SK-MEL-5 (cell line): ENCODE measurements at regions not wholly inside any gene's neighbourhood (a gene's known extent, or its start where the extent isn't known, plus 50 kb on each side); places are given as distances from the start of the nearest gene placed in this dataset.

ENCODE experiments used
- DNase-seq: peaks from one replicate; pipeline ENCODE4 v3.0.0-alpha.2; 2016; ENCODE audit warnings: low read depth, low spot score
- in situ Hi-C: cut with HindIII; loops from 2 replicates; pipeline ENCODE4 v1.10.0; 2016; ENCODE audit warnings: low sequenced_read_pairs, high pct_unique_total_duplicates, low pct_unique_long_range_greater_than_20kb

DNA sequence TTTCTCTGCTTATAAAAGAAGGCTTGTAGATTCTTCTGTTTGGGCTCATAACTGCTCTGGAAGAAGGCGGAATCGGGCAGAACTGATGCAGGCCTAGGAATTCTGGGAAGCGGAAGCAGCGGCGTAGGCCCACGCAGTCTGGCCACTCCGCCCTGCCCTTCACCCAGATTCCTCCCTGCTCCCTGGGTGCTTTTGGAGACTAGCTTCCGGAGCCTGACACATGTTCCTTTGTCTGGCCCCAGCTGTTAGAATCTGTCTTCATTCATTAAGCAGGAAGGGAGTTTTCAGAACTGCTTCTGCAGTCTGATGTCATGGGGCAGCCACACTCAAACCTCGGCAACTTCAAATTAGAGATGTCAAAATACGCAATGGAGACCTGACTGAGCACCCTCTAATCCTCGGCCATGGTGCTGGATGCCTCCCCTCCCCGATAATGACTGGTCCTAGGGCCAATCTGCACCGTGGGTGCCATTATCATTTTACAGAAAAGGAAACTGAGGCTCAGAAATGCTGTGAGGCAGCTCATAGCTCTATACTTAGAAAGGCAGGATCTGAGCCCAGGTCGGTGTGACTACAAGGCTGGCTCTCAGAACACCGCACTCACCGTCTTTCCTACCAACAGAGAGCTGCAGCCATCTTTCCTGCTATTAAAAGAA lies 275.7 kb downstream of the MYCN start:
- in situ Hi-C loops, result no loop called here
- peak; percentile 39 for DNase-seq

GRCh38 chr2:16214861-16215260 lies 274.5 kb downstream of the MYCN start:
- in situ Hi-C loops, result no loop called here

GRCh38 chr2:16214391-16214790 lies 274.0 kb downstream of the MYCN start:
- DNase-seq, result no peak
- in situ Hi-C loops, result no loop called here

More at GRCh38 chr2:16214861-16215260, 274.5 kb downstream of the MYCN start:
- no peak for DNase-seq

DNA sequence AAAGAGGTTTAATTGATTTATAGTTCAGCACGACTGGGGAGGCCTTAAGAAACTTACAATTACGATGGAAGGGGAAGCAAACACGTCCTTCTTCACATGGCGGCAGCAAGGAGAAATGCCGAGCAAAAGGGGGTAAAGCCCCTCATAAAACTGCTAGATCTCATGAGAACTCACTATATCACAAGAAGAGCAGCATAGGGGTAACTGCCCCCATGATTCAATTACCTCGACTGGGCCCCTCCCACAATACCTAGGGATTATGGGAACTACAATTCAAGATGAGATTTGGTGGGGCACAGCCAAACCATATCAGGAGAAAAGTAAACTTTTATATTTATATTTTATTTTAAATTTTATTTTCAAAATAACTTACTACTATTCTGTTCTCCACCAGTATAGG lies 272.0 kb downstream of the MYCN start:
- in situ Hi-C loops, result no loop called here
- no peak for DNase-seq

- in situ Hi-C loops, result no loop called here
These were observed 271.0 kb downstream of the MYCN start for GRCh38 chr2:16211341-16211740.

GRCh38 chr2:16210841-16211240 lies 270.5 kb downstream of the MYCN start:
- in situ Hi-C loops, result no loop called here
- no peak for DNase-seq

More at GRCh38 chr2:16211341-16211740, 271.0 kb downstream of the MYCN start:
- no peak for DNase-seq

DNA sequence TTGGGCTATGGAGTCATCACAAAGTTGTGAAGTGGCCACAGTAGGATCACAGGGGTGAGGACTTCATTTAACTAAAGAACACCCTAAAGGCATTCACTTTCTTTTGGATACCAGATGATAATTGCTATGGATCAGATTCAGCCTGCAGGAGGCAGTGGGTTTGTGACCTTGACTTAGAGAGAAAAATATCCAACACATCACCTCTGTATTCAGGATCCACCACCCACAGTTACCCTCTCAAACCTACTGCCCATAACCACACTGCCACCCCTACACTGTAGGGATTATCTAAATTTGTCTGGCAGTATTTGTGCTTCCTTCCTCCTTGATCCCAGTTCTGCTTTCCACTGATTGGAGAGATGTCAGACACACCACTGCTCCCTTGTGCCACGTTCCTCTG lies 269.4 kb downstream of the MYCN start:
- in situ Hi-C loops, result no loop called here
- DNase-seq, result no peak

DNA sequence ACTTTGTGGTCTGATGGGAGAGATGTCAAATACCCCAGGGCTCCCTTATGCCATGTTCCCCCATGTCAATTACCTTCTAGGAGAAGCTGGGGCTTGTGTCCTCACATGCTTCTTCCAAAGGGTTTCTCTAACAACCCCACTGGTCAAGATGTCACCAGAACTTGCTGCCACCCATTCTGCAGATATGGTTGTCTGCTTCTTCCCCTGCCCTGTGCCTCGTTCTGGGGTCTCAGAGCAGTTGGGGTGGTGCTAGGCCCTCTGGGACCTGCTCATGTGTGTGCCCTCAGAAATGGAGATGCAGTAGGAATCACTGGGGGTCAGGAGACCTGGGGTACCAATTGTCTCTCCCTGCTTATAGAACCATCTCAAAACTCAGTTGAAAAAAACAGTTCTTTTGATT lies 268.6 kb downstream of the MYCN start:
- no peak for DNase-seq
- in situ Hi-C loops, result no loop called here

DNA sequence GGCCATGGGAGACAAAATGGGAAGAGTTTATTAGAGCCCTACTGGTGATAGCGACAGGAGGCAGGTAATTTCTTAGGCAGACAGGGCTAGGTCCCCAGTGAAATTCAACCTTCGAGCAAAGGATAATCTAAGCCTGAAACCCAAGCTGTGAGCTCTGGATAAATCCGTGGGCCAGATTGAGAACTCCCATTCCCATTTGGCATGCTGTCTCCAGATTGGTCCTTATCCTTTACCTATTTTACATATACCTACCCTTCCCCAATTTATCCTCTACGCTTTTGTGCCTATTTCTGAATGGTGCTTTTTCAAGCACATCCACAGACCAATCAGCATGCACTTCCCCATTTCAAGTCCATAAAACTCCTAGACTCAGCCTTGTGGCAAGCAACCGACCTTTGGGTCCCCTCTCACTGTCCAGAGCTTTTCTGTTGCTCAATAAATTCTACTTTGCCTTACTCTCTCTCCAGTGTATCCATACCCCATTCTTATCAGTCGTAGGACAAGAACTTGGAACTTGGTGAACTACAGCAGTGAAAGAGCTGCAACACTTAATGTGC lies 268.0 kb downstream of the MYCN start:
- in situ Hi-C loops, result no loop called here
- DNase-seq, result no peak

DNA sequence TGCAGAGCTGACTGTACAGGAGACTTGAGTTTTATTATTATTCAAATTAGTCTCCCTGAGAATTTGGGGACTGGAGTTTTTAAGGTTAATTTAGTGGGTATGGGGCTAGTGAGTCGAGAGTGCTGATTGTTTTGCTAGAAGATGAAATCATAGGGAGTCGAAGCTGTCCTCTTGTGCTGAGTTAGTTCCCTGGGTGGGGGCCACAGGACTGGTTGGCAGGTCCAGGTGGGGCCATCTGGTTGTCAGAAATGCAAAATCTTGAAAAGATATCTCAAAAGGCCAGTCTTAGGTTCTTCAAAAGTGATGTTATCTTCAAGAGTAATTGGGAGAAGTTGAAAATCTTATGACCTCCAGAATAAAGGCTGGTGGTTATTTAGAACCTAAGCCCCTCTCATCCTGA lies 267.3 kb downstream of the MYCN start:
- DNase-seq, result no peak
- in situ Hi-C loops, result no loop called here

DNA sequence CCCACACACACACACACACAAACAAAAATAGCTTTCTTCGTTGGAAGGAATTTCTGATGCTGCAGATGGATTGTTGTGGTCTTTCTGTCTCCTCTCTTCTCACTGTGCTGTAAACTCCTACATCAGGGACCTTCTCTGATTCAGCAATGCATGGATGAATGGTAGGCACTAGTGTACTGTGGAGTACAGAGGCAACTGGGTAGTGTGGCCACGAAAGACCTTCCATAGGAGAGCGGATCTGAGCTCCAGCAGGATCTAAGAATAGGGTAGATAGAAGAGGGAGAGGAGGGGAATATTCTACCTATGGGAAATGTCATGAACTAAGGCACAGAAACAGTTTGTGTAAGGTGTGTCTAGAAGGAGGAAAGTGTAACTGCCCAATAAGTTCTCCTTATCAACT lies 266.8 kb downstream of the MYCN start:
- in situ Hi-C loops, result no loop called here
- no peak for DNase-seq

DNA sequence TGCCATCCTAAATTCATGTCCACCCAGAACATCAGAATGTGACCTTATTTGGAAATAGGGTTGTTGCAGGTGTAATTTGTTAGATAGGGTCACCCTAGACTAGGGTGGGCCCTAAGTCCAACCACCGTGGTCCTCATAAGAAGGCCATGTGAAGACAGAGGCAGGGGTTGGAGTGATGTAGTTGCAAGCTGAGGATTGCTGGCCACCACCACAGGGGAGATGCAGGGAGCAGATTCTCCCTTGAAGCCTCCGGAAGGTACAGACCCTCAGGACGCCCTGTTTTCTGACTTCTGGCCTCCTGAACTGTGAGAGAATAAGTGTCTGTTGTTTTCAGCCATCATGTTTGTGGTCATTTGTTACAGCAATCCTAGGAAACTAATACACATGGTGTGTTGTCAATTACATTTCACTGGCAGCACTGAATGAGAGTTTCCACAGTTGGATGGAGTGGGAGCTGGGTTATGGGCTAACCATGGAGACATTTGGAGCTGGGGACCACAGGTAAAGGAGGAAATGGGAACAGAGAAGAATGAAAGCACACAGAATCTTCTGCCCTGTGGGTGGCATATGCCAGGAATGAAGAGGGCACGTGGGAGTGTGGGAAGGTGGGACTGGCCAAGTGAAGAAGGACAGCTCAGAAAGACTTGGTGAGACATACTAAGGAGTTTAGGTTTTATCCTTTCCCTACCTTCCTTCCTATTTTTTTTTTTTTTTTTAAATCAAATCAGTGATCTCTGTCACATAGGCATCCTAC lies 266.0 kb downstream of the MYCN start:
- DNase-seq, result no peak
- in situ Hi-C loops, result no loop called here

GRCh38 chr2:16205631-16206030 lies 265.3 kb downstream of the MYCN start:
- no peak for DNase-seq
- in situ Hi-C loops, result no loop called here

- in situ Hi-C loops, result no loop called here
- peak; percentile 11 for DNase-seq
These were observed 264.7 kb downstream of the MYCN start for GRCh38 chr2:16204886-16205620.

DNA sequence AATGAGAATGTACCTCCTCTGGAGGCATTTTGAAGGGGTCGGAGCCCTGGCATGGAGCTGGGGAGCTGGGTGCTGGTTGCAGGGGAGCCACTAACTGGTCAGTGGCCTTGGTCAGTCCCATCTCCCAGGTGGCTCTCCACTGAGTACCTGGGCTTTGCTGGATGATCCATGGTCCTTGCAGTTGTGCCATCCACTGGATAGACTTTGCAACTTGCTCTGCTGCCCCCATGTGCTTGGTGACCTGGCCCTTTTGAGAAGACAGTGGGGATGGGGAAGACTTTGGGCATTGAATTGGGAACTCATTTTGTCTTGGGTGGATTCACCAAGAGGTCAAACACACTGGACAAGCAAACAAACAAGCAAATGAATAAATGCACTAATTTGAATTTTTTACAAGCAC lies 263.9 kb downstream of the MYCN start:
- DNase-seq, result no peak
- in situ Hi-C loops, result no loop called here

GRCh38 chr2:16203691-16204090 lies 263.3 kb downstream of the MYCN start:
- no peak for DNase-seq
- in situ Hi-C loops, result no loop called here

GRCh38 chr2:16203069-16203468 lies 262.7 kb downstream of the MYCN start:
- in situ Hi-C loops, result no loop called here
- no peak for DNase-seq

- in situ Hi-C loops, result no loop called here
- no peak for DNase-seq
These were observed 262.1 kb downstream of the MYCN start for GRCh38 chr2:16202266-16203020.
